ENCODE measurements at regions not wholly inside any gene's neighbourhood (a gene's known extent, or its start where the extent isn't known, plus 50 kb on each side); places are given as distances from the start of the nearest gene placed in this dataset.

DNA sequence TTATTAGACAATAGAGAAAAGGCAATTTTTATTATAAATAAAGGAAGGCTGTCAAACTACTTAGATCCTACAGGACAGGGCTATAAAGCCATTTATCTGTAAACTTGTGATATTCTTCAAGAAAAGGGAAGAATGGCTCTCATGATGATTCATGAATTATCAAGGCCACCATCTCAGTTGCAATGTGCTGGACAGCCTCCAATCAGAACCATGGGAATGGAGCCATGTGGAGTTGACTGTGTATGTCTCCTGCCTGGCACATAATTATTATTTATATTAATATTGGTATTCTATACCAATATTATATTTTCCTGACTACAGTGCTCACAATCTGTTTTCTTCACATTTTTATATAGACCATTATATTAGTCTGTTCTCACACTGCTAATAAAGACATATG, 560.5 kb upstream of the MIR17HG start:
- no peak overlapping the region for H3K27ac ChIP-seq
- no peaks in the 10 kb centered on the region for H3K27me3 ChIP-seq (replicated peaks; ENCODE audit: insufficient read depth)
- no peak overlapping the region for H3K4me3 ChIP-seq
- ATAC-seq (ENCODE audit: insufficient number of reproducible peaks, low FRiP score, low read depth) (no peak), DNase-seq (ENCODE audit: low spot score) (no peak)
- TF ChIP-seq, protein P1, sequence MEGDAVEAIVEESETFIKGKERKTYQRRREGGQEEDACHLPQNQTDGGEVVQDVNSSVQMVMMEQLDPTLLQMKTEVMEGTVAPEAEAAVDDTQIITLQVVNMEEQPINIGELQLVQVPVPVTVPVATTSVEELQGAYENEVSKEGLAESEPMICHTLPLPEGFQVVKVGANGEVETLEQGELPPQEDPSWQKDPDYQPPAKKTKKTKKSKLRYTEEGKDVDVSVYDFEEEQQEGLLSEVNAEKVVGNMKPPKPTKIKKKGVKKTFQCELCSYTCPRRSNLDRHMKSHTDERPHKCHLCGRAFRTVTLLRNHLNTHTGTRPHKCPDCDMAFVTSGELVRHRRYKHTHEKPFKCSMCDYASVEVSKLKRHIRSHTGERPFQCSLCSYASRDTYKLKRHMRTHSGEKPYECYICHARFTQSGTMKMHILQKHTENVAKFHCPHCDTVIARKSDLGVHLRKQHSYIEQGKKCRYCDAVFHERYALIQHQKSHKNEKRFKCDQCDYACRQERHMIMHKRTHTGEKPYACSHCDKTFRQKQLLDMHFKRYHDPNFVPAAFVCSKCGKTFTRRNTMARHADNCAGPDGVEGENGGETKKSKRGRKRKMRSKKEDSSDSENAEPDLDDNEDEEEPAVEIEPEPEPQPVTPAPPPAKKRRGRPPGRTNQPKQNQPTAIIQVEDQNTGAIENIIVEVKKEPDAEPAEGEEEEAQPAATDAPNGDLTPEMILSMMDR (IDR thresholded peaks at IDR 0.05), result no peak
- no peaks in the 10 kb centered on the region for H3K4me1 ChIP-seq (ENCODE audit: control insufficient read depth in 1 of 2, low read depth in 2 of 2)
- no peaks in the 10 kb centered on the region for H3K36me3 ChIP-seq
- H3K9me3 ChIP-seq, result no peaks in the 10 kb centered on the region

DNA sequence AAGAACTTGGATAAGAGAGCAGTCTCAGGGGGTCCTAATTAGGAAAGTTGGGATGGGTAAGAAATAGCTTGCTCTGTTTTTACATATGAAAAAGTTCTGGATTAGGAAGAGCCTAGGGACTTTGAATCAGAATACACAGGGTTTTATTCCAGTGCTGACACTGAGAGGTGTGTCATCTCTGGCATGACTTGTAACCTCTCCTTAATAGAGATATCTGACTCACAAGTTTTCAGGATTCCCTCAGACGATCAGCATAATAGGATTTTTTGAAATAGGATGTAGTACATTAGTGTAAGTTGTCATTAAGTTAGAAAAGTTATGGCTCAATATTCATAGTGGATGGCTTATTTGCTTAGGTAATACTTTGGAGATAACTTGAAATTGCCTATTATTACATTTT, 555.2 kb upstream of the MIR17HG start:
- DNase-seq (ENCODE audit: low spot score) (no peak), ATAC-seq (ENCODE audit: insufficient number of reproducible peaks, low FRiP score, low read depth) (no peak)
- Histone ChIP-seq H3K27me3 (replicated peaks; ENCODE audit: insufficient read depth) (no peaks in the 10 kb centered on the region), H3K9me3 (no peaks in the 10 kb centered on the region), H3K4me3 (no peak overlapping the region), H3K4me1 (ENCODE audit: control insufficient read depth in 1 of 2, low read depth in 2 of 2) (no peaks in the 10 kb centered on the region), H3K27ac (no peak overlapping the region), H3K36me3 (no peaks in the 10 kb centered on the region)
- TF ChIP-seq, protein P1 (IDR thresholded peaks at IDR 0.05), result no peak

DNA sequence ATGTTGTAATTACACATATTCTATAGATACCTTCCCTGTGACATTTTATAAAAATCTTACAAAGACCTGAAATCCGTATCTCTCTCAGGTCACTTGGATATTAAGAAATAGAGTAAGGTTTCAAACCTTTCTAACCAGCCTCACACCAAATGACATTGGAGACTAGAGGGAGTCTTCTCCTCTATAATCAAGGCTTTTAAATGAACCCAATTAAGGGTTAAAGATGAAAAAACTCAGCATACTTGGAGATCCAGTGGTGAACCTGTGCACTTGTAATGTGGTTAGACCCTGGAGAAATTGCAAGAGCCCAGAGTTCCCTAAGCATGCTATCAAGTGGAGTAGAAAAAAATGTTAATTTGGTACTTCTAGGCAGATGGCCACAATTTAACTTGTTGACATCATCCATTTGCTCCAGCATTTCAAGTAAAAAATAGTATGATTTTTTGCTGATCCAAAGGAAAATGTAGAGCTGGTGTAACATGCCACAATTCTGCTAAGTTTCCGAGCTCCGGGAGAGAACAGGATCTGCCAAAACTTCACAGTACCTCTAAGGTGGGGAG, 554.1 kb upstream of the MIR17HG start:
- ATAC-seq (ENCODE audit: insufficient number of reproducible peaks, low FRiP score, low read depth) (no peak), DNase-seq (ENCODE audit: low spot score) (no peak)
- H3K36me3 ChIP-seq, result no peaks in the 10 kb centered on the region
- no peak overlapping the region for H3K4me3 ChIP-seq
- H3K27ac ChIP-seq, result no peak overlapping the region
- H3K27me3 ChIP-seq (replicated peaks; ENCODE audit: insufficient read depth), result no peaks in the 10 kb centered on the region
- TF ChIP-seq, protein P1 (IDR thresholded peaks at IDR 0.05), result no peak
- no peaks in the 10 kb centered on the region for H3K4me1 ChIP-seq (ENCODE audit: control insufficient read depth in 1 of 2, low read depth in 2 of 2)
- no peaks in the 10 kb centered on the region for H3K9me3 ChIP-seq

DNA sequence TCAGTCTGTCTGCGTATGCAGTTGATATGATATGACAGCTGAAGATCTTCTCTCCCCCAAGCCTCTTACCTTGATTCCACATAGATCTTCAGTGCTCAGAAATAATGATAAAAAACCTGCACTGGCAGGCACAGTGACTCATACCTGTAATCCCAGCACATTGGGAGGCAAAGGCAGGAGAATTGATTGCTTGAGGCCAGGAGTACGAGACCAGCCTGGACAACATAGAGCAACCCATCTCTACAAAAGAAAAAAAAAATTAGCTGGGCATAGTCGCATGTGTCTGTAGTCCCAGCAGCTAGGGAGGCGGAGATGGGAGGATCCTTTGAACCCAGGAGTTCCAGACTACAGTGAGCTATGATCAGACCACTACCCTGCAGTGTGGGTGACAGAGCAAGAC, 551.0 kb upstream of the MIR17HG start:
- ATAC-seq (ENCODE audit: insufficient number of reproducible peaks, low FRiP score, low read depth) (no peak), DNase-seq (ENCODE audit: low spot score) (no peak)
- TF ChIP-seq, protein P1 (IDR thresholded peaks at IDR 0.05), result no peak

DNA sequence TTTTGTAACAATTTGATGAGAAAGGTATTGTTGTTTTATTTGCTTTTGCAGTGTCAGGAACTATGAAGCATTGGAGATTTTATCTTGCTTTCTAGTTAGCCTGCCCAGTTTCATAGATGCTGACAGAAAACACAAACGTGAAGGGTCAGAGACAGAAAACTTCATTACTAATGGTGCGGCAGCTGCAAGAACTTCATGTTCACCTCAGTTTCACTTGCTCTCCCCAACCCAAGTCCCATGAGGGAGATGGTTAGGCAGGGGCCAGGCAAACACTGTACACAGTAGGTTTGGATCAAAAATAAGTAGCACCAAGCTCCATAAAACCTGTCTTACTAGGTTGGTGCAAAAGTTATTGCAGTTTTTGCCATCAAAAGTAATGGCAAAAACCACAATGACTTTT, 550.2 kb upstream of the MIR17HG start:
- ATAC-seq (ENCODE audit: insufficient number of reproducible peaks, low FRiP score, low read depth), result no peak
- no peak for DNase-seq (ENCODE audit: low spot score)
- H3K27ac ChIP-seq, result no peak overlapping the region
- no peaks in the 10 kb centered on the region for H3K27me3 ChIP-seq (replicated peaks; ENCODE audit: insufficient read depth)
- no peak overlapping the region for H3K4me3 ChIP-seq
- no peaks in the 10 kb centered on the region for H3K9me3 ChIP-seq
- H3K4me1 ChIP-seq (ENCODE audit: control insufficient read depth in 1 of 2, low read depth in 2 of 2), result no peaks in the 10 kb centered on the region
- no peaks in the 10 kb centered on the region for H3K36me3 ChIP-seq
- TF ChIP-seq, protein P1 (IDR thresholded peaks at IDR 0.05), result no peak

More for the DNA sequence above, 551.0 kb upstream of the MIR17HG start:
- no peaks in the 10 kb centered on the region for H3K4me1 ChIP-seq (ENCODE audit: control insufficient read depth in 1 of 2, low read depth in 2 of 2)
- no peak overlapping the region for H3K4me3 ChIP-seq
- no peaks in the 10 kb centered on the region for H3K9me3 ChIP-seq
- H3K27ac ChIP-seq, result no peak overlapping the region
- H3K27me3 ChIP-seq (replicated peaks; ENCODE audit: insufficient read depth), result no peaks in the 10 kb centered on the region
- no peaks in the 10 kb centered on the region for H3K36me3 ChIP-seq

Measured in thoracic aorta (tissue), 2 donors.